Kidney (tissue), 13 donors: ENCODE measurements at regions not wholly inside any gene's neighbourhood (a gene's known extent, or its start where the extent isn't known, plus 50 kb on each side); places are given as distances from the start of the nearest gene placed in this dataset.

ENCODE experiments used
- DNase-seq, 5 donors: peaks; one replicate each; pipeline ENCODE4 v3.0.0-alpha.2; 2013 to 2020
- FAIRE-seq: peaks from 2 replicates; lab custom pipeline; 2012; peaks lifted over from hg19 to GRCh38; lab: Jason Lieb, UNC
- H3K27ac ChIP-seq, 2 donors: one replicate each; pipeline ENCODE4 v1.7.0; 2013; ENCODE audit warnings: low read depth in 2 of 2, low read length in 2 of 2, inconsistent platforms in 1 of 2
- H3K27me3 ChIP-seq: one replicate; pipeline ENCODE4 v1.7.1; 2013; ENCODE audit warnings: low read length, inconsistent platforms; ENCODE audit not compliant: control insufficient read depth, insufficient read depth
- H3K36me3 ChIP-seq, 3 donors: one replicate each; pipeline versions ENCODE4 v1.7.0 to v1.7.1; 2013; ENCODE audit warnings: low read length in 3 of 3, control low read depth in 1 of 3, inconsistent platforms in 1 of 3; ENCODE audit not compliant: insufficient read depth in 3 of 3, control insufficient read depth in 2 of 3
- H3K4me1 ChIP-seq, 3 donors: one replicate each; pipeline versions ENCODE4 v1.7.0 to v1.7.1; 2013; ENCODE audit warnings: low read length in 3 of 3, inconsistent platforms in 1 of 3, low read depth in 1 of 3; ENCODE audit not compliant: control insufficient read depth in 2 of 3, insufficient read depth in 2 of 3
- H3K4me3 ChIP-seq, 3 donors: one replicate each; pipeline versions ENCODE4 v1.7.0 to v1.8.1; 2013; ENCODE audit warnings: low read length in 3 of 3, control low read depth in 1 of 3, inconsistent platforms in 1 of 3
- H3K9ac ChIP-seq, 3 donors: one replicate each; pipeline versions ENCODE4 v1.7.0 to v1.7.1; 2013; ENCODE audit warnings: low read length in 3 of 3, control low read depth in 1 of 3, inconsistent platforms in 1 of 3
- H3K9me3 ChIP-seq, 3 donors: one replicate each; pipeline versions ENCODE4 v1.7.0 to v1.7.1; 2013; ENCODE audit warnings: low read length in 3 of 3, control low read depth in 1 of 3, inconsistent platforms in 1 of 3; ENCODE audit not compliant: control insufficient read depth in 2 of 3, insufficient read depth in 1 of 3
- CTCF ChIP-seq: IDR thresholded peaks from 3 replicates; pipeline ENCODE4 v1.5.1; 2012; ENCODE audit warnings: mild to moderate bottlenecking, moderate library complexity, borderline replicate concordance; ENCODE audit not compliant: insufficient read depth; ENCODE audit errors: extremely low read depth
- intact Hi-C: fragments of 100-400 bp; cut with DNase I; formaldehyde crosslinking; loops from one replicate; pipeline ENCODE4 v1.11.1; 2022
- donor health status: control.
- donor health status: control.
- donor health status: control.
- donor health status: control.
- donor health status: control.
- donor health status: DM: yes; HTN: yes; CAD: no.
- donor health status: Normal renal cell carcinoma (clear cell type).

- H3K4me1 ChIP-seq, result no peaks in the 10 kb centered on the region
- intact Hi-C loops, result no loop called here
These were observed 299.2 kb downstream of the RPS29 start for GRCh38 chr14:49287004-49287403.

GRCh38 chr14:49286257-49286983 lies 299.8 kb downstream of the RPS29 start:
- Histone ChIP-seq H3K4me3 (no peak overlapping the region), H3K9ac (no peak overlapping the region), H3K36me3 (no peaks in the 10 kb centered on the region), H3K27ac (no peak overlapping the region), H3K9me3 (no peaks in the 10 kb centered on the region), H3K4me1 (no peaks in the 10 kb centered on the region), H3K27me3 (no peaks in the 10 kb centered on the region)
- no peak for FAIRE-seq
- intact Hi-C loops, result no loop called here
- no peak for TF ChIP-seq CTCF
- no peak for DNase-seq

More at GRCh38 chr14:49287004-49287403, 299.2 kb downstream of the RPS29 start:
- H3K27me3 ChIP-seq, result no peaks in the 10 kb centered on the region
- FAIRE-seq (no peak), DNase-seq (no peak)
- no peak for TF ChIP-seq CTCF
- no peak overlapping the region for H3K9ac ChIP-seq
- no peak overlapping the region for H3K4me3 ChIP-seq
- no peaks in the 10 kb centered on the region for H3K36me3 ChIP-seq
- H3K27ac ChIP-seq, result no peak overlapping the region
- no peaks in the 10 kb centered on the region for H3K9me3 ChIP-seq

- TF ChIP-seq CTCF, result no peak
- Histone ChIP-seq H3K36me3 (no peaks in the 10 kb centered on the region), H3K4me1 (no peaks in the 10 kb centered on the region), H3K9ac (no peak overlapping the region), H3K27ac (peak overlapping the region in 1 of 2 donors; percentile 24), H3K4me3 (no peak overlapping the region), H3K27me3 (no peaks in the 10 kb centered on the region), H3K9me3 (no peaks in the 10 kb centered on the region)
- no peak for FAIRE-seq
- intact Hi-C loops, result no loop called here
- DNase-seq, result peak in 1 of 5 donors; percentile 15
These were observed 305.6 kb downstream of the RPS29 start for GRCh38 chr14:49280566-49280965.
